DOHH2 (cell line): ENCODE measurements at regions not wholly inside any gene's neighbourhood (a gene's known extent, or its start where the extent isn't known, plus 50 kb on each side); places are given as distances from the start of the nearest gene placed in this dataset.

ENCODE experiments used
- EZH2phosphoT487 ChIP-seq: fragments of 200-600 bp; sonication (generic); IDR thresholded peaks from 2 replicates; pipeline ENCODE4 v1.6.1; 2017; ENCODE audit warnings: borderline replicate concordance, mild to moderate bottlenecking, antibody characterized with exemption, low read length, moderate library complexity, mixed read lengths
- TF ChIP-seq, protein P1 (sequence below): fragments of 200-600 bp; sonication (generic); IDR thresholded peaks from one replicate; pipeline ENCODE4 v1.5.1; 2014; ENCODE audit warnings: antibody characterized with exemption, mild to moderate bottlenecking, low read depth, low read length; ENCODE audit not compliant: poor library complexity, severe bottlenecking

DNA sequence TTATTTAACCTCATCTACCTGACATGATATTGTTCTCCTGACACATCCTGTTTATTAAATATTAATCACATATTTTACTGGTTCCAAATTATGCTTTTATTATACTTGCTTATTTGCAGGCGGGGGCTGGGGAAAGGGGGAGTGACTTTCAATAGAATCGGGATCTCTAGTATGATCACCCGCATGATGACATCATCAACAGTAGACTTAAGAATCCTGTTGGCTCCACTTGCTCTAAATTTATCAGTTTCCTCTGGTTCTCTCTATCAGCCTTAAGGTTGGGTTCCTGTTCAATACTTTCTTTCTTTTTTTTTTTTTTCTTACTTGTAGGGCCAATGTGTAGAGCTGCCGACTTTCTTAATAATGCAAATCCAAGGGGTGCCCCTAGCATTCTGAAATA is 317.5 kb downstream of the BCHE start:
- TF ChIP-seq, protein P1, sequence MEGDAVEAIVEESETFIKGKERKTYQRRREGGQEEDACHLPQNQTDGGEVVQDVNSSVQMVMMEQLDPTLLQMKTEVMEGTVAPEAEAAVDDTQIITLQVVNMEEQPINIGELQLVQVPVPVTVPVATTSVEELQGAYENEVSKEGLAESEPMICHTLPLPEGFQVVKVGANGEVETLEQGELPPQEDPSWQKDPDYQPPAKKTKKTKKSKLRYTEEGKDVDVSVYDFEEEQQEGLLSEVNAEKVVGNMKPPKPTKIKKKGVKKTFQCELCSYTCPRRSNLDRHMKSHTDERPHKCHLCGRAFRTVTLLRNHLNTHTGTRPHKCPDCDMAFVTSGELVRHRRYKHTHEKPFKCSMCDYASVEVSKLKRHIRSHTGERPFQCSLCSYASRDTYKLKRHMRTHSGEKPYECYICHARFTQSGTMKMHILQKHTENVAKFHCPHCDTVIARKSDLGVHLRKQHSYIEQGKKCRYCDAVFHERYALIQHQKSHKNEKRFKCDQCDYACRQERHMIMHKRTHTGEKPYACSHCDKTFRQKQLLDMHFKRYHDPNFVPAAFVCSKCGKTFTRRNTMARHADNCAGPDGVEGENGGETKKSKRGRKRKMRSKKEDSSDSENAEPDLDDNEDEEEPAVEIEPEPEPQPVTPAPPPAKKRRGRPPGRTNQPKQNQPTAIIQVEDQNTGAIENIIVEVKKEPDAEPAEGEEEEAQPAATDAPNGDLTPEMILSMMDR, result no peak
- TF ChIP-seq EZH2phosphoT487, result no peak
